GM23248 (cell line): ENCODE measurements at regions not wholly inside any gene's neighbourhood (a gene's known extent, or its start where the extent isn't known, plus 50 kb on each side); places are given as distances from the start of the nearest gene placed in this dataset.

Source experiments
- DNase-seq: peaks from one replicate; pipeline ENCODE4 v3.0.0-alpha.2; 2015
- H2AFZ ChIP-seq: fragments of 200-600 bp; sonication (generic); 2 replicates; pipeline ENCODE4 v1.6.1; 2016; ENCODE audit warnings: antibody characterized with exemption
- H3F3A ChIP-seq: fragments of 200-600 bp; sonication (generic); 2 replicates; pipeline ENCODE4 v1.6.1; 2016; ENCODE audit warnings: mild to moderate bottlenecking, antibody characterized with exemption, mixed run types; ENCODE audit not compliant: insufficient read depth
- H3K27ac ChIP-seq: fragments of 200-600 bp; sonication (generic); 2 replicates; pipeline ENCODE4 v1.5.1; 2016; ENCODE audit warnings: mild to moderate bottlenecking
- H3K27me3 ChIP-seq: fragments of 200-600 bp; sonication (generic); replicated peaks from 2 replicates; pipeline ENCODE4 v1.6.1; 2016; ENCODE audit warnings: mild to moderate bottlenecking; ENCODE audit not compliant: insufficient read depth
- H3K36me3 ChIP-seq: fragments of 200-600 bp; sonication (generic); 2 replicates; pipeline ENCODE4 v1.6.1; 2016; ENCODE audit warnings: low read depth, mild to moderate bottlenecking
- H3K4me1 ChIP-seq: fragments of 200-600 bp; sonication (generic); 2 replicates; pipeline ENCODE4 v1.6.1; 2016; ENCODE audit warnings: mild to moderate bottlenecking; ENCODE audit not compliant: insufficient read depth
- H3K4me2 ChIP-seq: fragments of 200-600 bp; sonication (generic); one replicate; pipeline ENCODE4 v1.6.1; 2016; ENCODE audit warnings: mild to moderate bottlenecking; ENCODE audit not compliant: unreplicated experiment
- H3K4me3 ChIP-seq: fragments of 200-600 bp; sonication (generic); 2 replicates; pipeline ENCODE4 v1.5.1; 2016; ENCODE audit warnings: mild to moderate bottlenecking
- H3K79me2 ChIP-seq: fragments of 200-600 bp; sonication (generic); 2 replicates; pipeline ENCODE4 v1.6.1; 2016; ENCODE audit warnings: mild to moderate bottlenecking; ENCODE audit not compliant: insufficient read depth
- H3K9ac ChIP-seq: fragments of 200-600 bp; sonication (generic); 2 replicates; pipeline ENCODE4 v1.6.1; 2016; ENCODE audit warnings: mild to moderate bottlenecking
- H3K9me2 ChIP-seq: fragments of 200-600 bp; sonication (generic); 2 replicates; pipeline ENCODE4 v1.6.1; 2016; ENCODE audit warnings: mixed run types, mild to moderate bottlenecking, moderate library complexity; ENCODE audit not compliant: insufficient read depth
- H3K9me3 ChIP-seq: fragments of 200-600 bp; sonication (generic); one replicate; pipeline ENCODE4 v1.6.1; 2017; ENCODE audit warnings: low read depth
- H4K20me1 ChIP-seq: fragments of 200-600 bp; sonication (generic); 2 replicates; pipeline ENCODE4 v1.6.0; 2016; ENCODE audit not compliant: insufficient read depth
- EZH2 ChIP-seq: fragments of 200-600 bp; sonication (generic); IDR thresholded peaks from 2 replicates; pipeline ENCODE4 v1.6.1; 2018; ENCODE audit warnings: antibody characterized with exemption, mild to moderate bottlenecking; ENCODE audit not compliant: insufficient read depth, poor library complexity, severe bottlenecking
- EZH2phosphoT487 ChIP-seq: fragments of 200-600 bp; sonication (generic); IDR thresholded peaks from 2 replicates; pipeline ENCODE4 v1.6.1; 2018; ENCODE audit warnings: antibody characterized with exemption, moderate library complexity, mild to moderate bottlenecking, low read depth; ENCODE audit not compliant: insufficient read depth
- whole genome bisulfite sequencing, 2 experiments: methylation state at CpG; one replicate each; pipeline ENCODE4 v1.1.6; 2015 to 2017; ENCODE audit warnings: low lambda C conversion rate in 2 of 2, low coverage in 1 of 2; ENCODE audit errors: missing lambda C conversion rate in 2 of 2; 5-methylcytosine and 5-hydroxymethylcytosine counted together
- in situ Hi-C: fragments of 300-500 bp; cut with MboI; formaldehyde crosslinking; loops from 2 replicates; pipeline ENCODE4 v1.15.0; 2020

DNA sequence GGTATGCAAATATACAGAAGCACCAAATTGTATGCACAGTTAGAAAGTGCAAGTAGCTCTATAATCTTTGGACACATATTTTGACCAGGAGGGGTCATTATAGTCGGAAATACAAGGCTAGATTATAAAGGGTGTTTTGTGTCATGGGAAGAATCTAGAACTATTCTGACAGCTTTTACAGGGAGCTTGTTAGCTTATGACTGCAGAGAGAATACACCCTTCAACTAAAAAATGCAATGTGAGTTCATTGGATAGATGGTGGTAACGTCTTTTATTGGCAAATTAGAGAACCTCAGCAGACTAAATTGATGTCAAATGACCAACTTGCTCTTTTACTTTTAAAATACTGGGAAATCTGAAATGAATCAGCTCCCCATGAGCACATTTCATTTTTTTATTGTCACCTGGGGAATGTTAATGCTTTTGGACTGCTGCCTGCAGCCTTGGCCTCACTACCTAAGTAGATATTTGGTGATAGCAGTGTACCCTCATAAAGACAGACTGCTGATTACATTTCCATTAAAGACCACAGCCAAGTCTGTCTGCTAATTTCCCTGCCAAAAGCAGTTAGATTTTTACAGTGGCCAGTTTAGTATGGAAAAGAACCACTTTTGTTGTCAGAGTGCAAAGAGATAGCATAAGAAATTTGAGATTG lies 515.9 kb upstream of the DPPA4 start:
- in situ Hi-C loops = no loop called here
- WGBS, 2 experiments = 2 to 8% methylated on average over 2 of the region's 2 CpGs
- no peak overlapping the region for H3K27ac ChIP-seq

DNA sequence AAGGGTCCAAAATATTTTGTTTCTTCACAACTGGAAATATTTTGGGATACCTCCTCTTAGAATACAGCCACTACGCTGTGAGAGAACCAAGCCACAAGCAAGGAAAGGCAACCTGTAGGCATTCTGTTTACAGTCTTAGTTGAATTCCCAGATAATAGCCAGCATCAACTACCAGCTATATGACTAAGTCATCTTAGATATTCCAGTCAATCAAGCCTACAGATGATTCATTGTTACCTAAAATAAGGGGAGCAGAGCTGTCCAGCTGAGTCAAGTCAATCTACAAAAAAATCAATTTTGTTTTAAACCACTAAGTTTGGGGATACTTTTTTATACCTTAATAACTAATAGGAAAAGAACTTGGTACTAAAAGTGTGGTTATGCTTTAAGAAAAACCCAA lies 526.4 kb upstream of the DPPA4 start:
- Histone ChIP-seq H3K9ac (no peak overlapping the region), H3K36me3 (no peaks in the 10 kb centered on the region), H4K20me1 (no peaks in the 10 kb centered on the region), H2AFZ (no peak overlapping the region), H3F3A (no peaks in the 10 kb centered on the region), H3K4me1 (no peaks in the 10 kb centered on the region), H3K4me3 (no peak overlapping the region), H3K9me3 (no peaks in the 10 kb centered on the region), H3K27me3 (no peaks in the 10 kb centered on the region), H3K9me2 (no peaks in the 10 kb centered on the region), H3K27ac (no peak overlapping the region), H3K4me2 (no peak overlapping the region), H3K79me2 (no peaks in the 10 kb centered on the region)
- DNase-seq = no peak
- no peak for TF ChIP-seq EZH2phosphoT487
- TF ChIP-seq EZH2 = no peak
- in situ Hi-C loops = no loop called here
- WGBS, 2 experiments = 61 to 65% methylated on average over 1 of the region's 1 CpG

More for the DNA sequence above, 515.9 kb upstream of the DPPA4 start:
- H3K27me3 ChIP-seq = no peaks in the 10 kb centered on the region
- H3K9me2 ChIP-seq = no peaks in the 10 kb centered on the region; the same call in 1 of the 2 replicates
- no peak overlapping the region for H2AFZ ChIP-seq
- no peak for TF ChIP-seq EZH2
- TF ChIP-seq EZH2phosphoT487 = no peak
- DNase-seq = no peak
- H3F3A ChIP-seq = no peaks in the 10 kb centered on the region
- H3K4me2 ChIP-seq = no peak overlapping the region
- H3K9me3 ChIP-seq = no peaks in the 10 kb centered on the region
- no peak overlapping the region for H3K4me3 ChIP-seq
- H3K36me3 ChIP-seq = no peaks in the 10 kb centered on the region
- no peaks in the 10 kb centered on the region for H3K79me2 ChIP-seq
- H3K4me1 ChIP-seq = no peaks in the 10 kb centered on the region
- H3K9ac ChIP-seq = no peak overlapping the region
- no peaks in the 10 kb centered on the region for H4K20me1 ChIP-seq

DNA sequence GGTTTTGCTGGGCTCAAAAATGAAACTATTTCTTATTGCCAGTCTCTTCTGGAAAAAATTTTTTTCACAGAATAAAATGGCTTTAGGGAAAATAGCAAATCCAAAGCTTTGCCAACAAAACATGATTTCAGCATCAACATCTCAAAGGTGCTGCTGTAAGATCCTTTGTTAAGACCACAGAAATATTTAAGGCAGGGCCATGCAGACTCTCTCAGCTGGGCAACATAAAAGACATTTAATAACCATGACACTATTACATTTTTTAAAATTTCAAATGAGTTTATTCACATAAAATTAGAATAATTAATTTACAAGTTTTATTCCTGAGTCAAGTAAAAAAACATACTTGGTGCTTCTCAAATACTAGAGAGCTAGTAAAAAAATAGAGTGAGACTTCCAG lies 527.1 kb upstream of the DPPA4 start:
- H3K9me2 ChIP-seq = no peaks in the 10 kb centered on the region
- TF ChIP-seq EZH2phosphoT487 = no peak
- no peak for TF ChIP-seq EZH2
- DNase-seq = no peak
- H3K27ac ChIP-seq = no peak overlapping the region
- no peak overlapping the region for H3K4me3 ChIP-seq
- no peaks in the 10 kb centered on the region for H3F3A ChIP-seq
- no peaks in the 10 kb centered on the region for H3K4me1 ChIP-seq
- no peaks in the 10 kb centered on the region for H3K79me2 ChIP-seq
- H3K27me3 ChIP-seq = no peaks in the 10 kb centered on the region
- no peaks in the 10 kb centered on the region for H3K36me3 ChIP-seq
- no peak overlapping the region for H3K4me2 ChIP-seq
- H3K9me3 ChIP-seq = no peaks in the 10 kb centered on the region
- H4K20me1 ChIP-seq = no peaks in the 10 kb centered on the region
- no peak overlapping the region for H2AFZ ChIP-seq
- no peak overlapping the region for H3K9ac ChIP-seq
- in situ Hi-C loops = no loop called here

DNA sequence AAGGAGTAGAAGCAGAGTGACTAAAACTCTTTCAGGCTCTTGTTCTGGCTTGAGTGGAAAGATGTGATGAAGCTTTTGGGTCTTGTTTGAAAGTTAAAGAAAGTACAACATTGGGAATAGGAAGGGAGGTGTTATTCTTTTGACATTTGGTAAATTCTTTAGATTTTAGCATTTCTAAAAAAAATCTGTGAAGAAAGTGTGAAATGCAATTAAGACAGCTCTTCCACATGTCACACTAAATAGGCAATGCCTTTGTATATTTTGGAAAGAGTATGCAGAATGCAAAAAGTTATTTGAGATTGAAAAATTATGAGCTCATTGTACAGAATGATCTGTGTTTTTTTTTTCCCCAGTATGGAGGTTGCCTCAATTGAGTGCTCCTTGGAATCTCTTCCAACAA lies 532.2 kb upstream of the DPPA4 start:
- Histone ChIP-seq H3K79me2 (no peaks in the 10 kb centered on the region), H3K4me2 (no peak overlapping the region), H3K27ac (no peak overlapping the region), H3K9me2 (no peaks in the 10 kb centered on the region), H3F3A (no peaks in the 10 kb centered on the region), H3K4me1 (no peaks in the 10 kb centered on the region), H3K9me3 (peaks cover 1% of the 10 kb centered on the region), H3K36me3 (no peaks in the 10 kb centered on the region), H4K20me1 (no peaks in the 10 kb centered on the region), H3K9ac (no peak overlapping the region), H3K4me3 (no peak overlapping the region), H3K27me3 (no peaks in the 10 kb centered on the region), H2AFZ (no peak overlapping the region)
- no peak for DNase-seq
- TF ChIP-seq EZH2phosphoT487 (no peak), EZH2 (no peak)
- in situ Hi-C loops = no loop called here
